ENCODE measurements at regions not wholly inside any gene's neighbourhood (a gene's known extent, or its start where the extent isn't known, plus 50 kb on each side); places are given as distances from the start of the nearest gene placed in this dataset.

DNA sequence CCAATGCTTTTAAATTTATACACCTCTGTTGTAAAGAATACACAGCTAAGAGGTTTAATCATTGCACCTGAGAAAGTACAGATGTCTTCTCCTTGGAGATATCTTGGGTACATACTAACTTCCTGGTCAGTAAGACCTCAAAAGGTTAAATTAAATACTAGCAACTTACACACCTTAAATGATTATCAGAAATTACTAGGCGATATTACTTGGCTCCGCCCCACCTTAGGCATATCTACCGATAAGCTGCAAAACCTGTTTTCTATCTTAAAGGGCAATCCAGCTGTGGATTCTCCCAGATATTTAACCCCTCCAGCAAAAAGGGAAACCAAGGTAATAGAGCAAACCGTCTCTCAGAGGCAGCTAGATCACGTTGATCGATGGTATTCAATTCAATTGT is 819.4 kb downstream of the FAM133A start:
- Histone ChIP-seq H4K20me1 (ENCODE audit: low read length) (no peaks in the 10 kb centered on the region), H3K4me3 (ENCODE audit: low read length) (no peak overlapping the region), H2AFZ (ENCODE audit: low read length) (no peak overlapping the region), H3K9ac (ENCODE audit: low read length) (no peak overlapping the region), H3K4me2 (ENCODE audit: low read length) (no peak overlapping the region), H3F3A (ENCODE audit: low read length, unreplicated experiment) (no peaks in the 10 kb centered on the region), H3K27ac (ENCODE audit: low read length) (no peak overlapping the region), H3K79me2 (ENCODE audit: low read length) (no peaks in the 10 kb centered on the region), H3K9me3 (ENCODE audit: low read length) (no peaks in the 10 kb centered on the region), H3K36me3 (ENCODE audit: low read depth, low read length) (no peaks in the 10 kb centered on the region), H3K9me2 (replicated peaks; ENCODE audit: low read length) (no peaks in the 10 kb centered on the region), H3K4me1 (ENCODE audit: insufficient read depth, low read length) (no peaks in the 10 kb centered on the region), H3K27me3 (ENCODE audit: low read length) (no peaks in the 10 kb centered on the region)
- DNase-seq (no peak), ATAC-seq (no peak)
- intact Hi-C loops (cut with micrococcal nuclease): no loop called here
- TF ChIP-seq EZH2 (IDR thresholded peaks at IDR 0.05; ENCODE audit: low read length, unreplicated experiment) (no peak), EZH2phosphoT487 (IDR thresholded peaks at IDR 0.05; ENCODE audit: borderline replicate concordance, low read length) (no peak)
- CTCF ChIA-PET: no interaction called here
- no TSS peak for BruUV-seq (replicated peaks)
- POLR2A ChIA-PET (ENCODE audit: unreplicated experiment): no interaction called here

DNA sequence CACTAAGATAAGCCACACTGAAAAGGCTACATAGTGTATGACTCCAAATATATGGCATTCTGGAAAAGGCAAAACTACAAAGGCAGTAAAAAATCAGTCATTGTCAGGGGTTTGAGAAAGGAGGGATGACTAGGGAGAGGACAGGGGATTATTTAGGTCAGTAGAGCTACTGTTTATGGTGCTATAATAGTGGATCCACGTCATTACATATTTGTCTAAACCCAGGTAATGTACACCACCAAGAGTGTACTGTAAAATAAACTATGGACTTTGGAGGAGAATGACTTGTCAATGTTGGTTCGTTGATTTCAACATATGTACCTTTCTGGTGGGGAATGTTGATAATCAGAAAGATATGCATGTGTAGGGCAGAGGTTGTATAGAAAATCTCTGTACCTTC is 837.6 kb downstream of the FAM133A start:
- Histone ChIP-seq H3K9me3 (ENCODE audit: low read length) (no peaks in the 10 kb centered on the region), H3K27ac (ENCODE audit: low read length) (no peak overlapping the region), H3K9me2 (replicated peaks; ENCODE audit: low read length) (no peaks in the 10 kb centered on the region), H3K27me3 (ENCODE audit: low read length) (no peaks in the 10 kb centered on the region), H3K36me3 (ENCODE audit: low read depth, low read length) (no peaks in the 10 kb centered on the region), H3K79me2 (ENCODE audit: low read length) (no peaks in the 10 kb centered on the region), H3F3A (ENCODE audit: low read length, unreplicated experiment) (no peaks in the 10 kb centered on the region), H3K9ac (ENCODE audit: low read length) (no peak overlapping the region), H3K4me1 (ENCODE audit: insufficient read depth, low read length) (no peaks in the 10 kb centered on the region), H2AFZ (ENCODE audit: low read length) (no peak overlapping the region), H3K4me2 (ENCODE audit: low read length) (no peak overlapping the region), H3K4me3 (ENCODE audit: low read length) (no peak overlapping the region), H4K20me1 (ENCODE audit: low read length) (no peaks in the 10 kb centered on the region)
- no TSS peak for BruUV-seq (replicated peaks)
- intact Hi-C loops (cut with micrococcal nuclease): no loop called here
- CTCF ChIA-PET: no interaction called here
- ATAC-seq: no peak
- POLR2A ChIA-PET (ENCODE audit: unreplicated experiment): no interaction called here
- DNase-seq: no peak
- TF ChIP-seq EZH2 (IDR thresholded peaks at IDR 0.05; ENCODE audit: low read length, unreplicated experiment) (no peak), EZH2phosphoT487 (IDR thresholded peaks at IDR 0.05; ENCODE audit: borderline replicate concordance, low read length) (no peak)
- TF ChIP-seq, protein P1, sequence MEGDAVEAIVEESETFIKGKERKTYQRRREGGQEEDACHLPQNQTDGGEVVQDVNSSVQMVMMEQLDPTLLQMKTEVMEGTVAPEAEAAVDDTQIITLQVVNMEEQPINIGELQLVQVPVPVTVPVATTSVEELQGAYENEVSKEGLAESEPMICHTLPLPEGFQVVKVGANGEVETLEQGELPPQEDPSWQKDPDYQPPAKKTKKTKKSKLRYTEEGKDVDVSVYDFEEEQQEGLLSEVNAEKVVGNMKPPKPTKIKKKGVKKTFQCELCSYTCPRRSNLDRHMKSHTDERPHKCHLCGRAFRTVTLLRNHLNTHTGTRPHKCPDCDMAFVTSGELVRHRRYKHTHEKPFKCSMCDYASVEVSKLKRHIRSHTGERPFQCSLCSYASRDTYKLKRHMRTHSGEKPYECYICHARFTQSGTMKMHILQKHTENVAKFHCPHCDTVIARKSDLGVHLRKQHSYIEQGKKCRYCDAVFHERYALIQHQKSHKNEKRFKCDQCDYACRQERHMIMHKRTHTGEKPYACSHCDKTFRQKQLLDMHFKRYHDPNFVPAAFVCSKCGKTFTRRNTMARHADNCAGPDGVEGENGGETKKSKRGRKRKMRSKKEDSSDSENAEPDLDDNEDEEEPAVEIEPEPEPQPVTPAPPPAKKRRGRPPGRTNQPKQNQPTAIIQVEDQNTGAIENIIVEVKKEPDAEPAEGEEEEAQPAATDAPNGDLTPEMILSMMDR (conservative IDR thresholded peaks at IDR 0.05; ENCODE audit: low read depth, low read length): no peak

DNA sequence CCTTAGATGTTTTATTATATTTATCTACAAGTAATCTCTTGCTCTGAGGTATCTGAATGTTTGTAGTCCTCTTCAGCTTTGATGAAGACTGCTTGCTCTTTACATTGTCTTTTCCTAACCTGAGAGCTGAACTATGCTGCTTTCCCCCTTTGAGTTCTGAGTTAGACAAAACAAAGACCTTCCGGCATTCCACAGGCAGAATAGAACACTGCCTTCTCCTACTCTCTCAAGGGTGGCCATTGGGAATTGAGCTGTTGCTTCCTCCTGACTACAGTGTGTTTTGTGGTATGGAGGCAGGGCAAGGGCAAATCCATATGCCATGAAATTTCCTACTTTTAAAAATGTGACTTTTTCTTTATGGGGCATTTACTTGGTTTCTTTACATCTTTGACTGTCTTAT is 841.0 kb downstream of the FAM133A start:
- no peaks in the 10 kb centered on the region for H4K20me1 ChIP-seq (ENCODE audit: low read length)
- no peak for TF ChIP-seq EZH2 (IDR thresholded peaks at IDR 0.05; ENCODE audit: low read length, unreplicated experiment)
- TF ChIP-seq, protein P1 (conservative IDR thresholded peaks at IDR 0.05; ENCODE audit: low read depth, low read length): no peak
- TF ChIP-seq EZH2phosphoT487 (IDR thresholded peaks at IDR 0.05; ENCODE audit: borderline replicate concordance, low read length): no peak
- ATAC-seq (no peak), DNase-seq (no peak)
- H3K36me3 ChIP-seq (ENCODE audit: low read depth, low read length): no peaks in the 10 kb centered on the region
- no peaks in the 10 kb centered on the region for H3F3A ChIP-seq (ENCODE audit: low read length, unreplicated experiment)
- no peak overlapping the region for H3K9ac ChIP-seq (ENCODE audit: low read length)
- H3K4me3 ChIP-seq (ENCODE audit: low read length): no peak overlapping the region
- ChIA-PET POLR2A (ENCODE audit: unreplicated experiment) (no interaction called here), CTCF (no interaction called here)
- H3K9me2 ChIP-seq (replicated peaks; ENCODE audit: low read length): no peaks in the 10 kb centered on the region
- H3K4me2 ChIP-seq (ENCODE audit: low read length): no peak overlapping the region
- H2AFZ ChIP-seq (ENCODE audit: low read length): no peak overlapping the region
- no peaks in the 10 kb centered on the region for H3K79me2 ChIP-seq (ENCODE audit: low read length)
- BruUV-seq (replicated peaks): no TSS peak
- intact Hi-C loops (cut with micrococcal nuclease): no loop called here
- H3K9me3 ChIP-seq (ENCODE audit: low read length): no peaks in the 10 kb centered on the region
- H3K27ac ChIP-seq (ENCODE audit: low read length): no peak overlapping the region
- no peaks in the 10 kb centered on the region for H3K4me1 ChIP-seq (ENCODE audit: insufficient read depth, low read length)
- H3K27me3 ChIP-seq (ENCODE audit: low read length): no peaks in the 10 kb centered on the region
